Gastrocnemius medialis (tissue), 4 donors: ENCODE measurements at regions not wholly inside any gene's neighbourhood (a gene's known extent, or its start where the extent isn't known, plus 50 kb on each side); places are given as distances from the start of the nearest gene placed in this dataset.

ENCODE experiments used
- ATAC-seq, 2 donors: fragments of 150-250 bp; one replicate each; pipeline ENCODE4 v1.9.1; 2016
- DNase-seq, 2 donors: peaks; one replicate each; pipeline ENCODE4 v3.0.0-alpha.2; 2019
- H3K27ac ChIP-seq, 4 donors: fragments of 200-600 bp; sonication (generic); 1 replicate in 1 of 4; 2 replicates in 3 of 4; pipeline ENCODE4 v1.5.1; 2016 to 2018; ENCODE audit warnings: mild to moderate bottlenecking in 2 of 4, moderate library complexity in 1 of 4
- H3K27me3 ChIP-seq, 3 donors: fragments of 200-600 bp; sonication (generic) in 2 of 3; 1 replicate in 1 of 3; 2 replicates in 2 of 3; pipeline versions ENCODE4 v1.5.1 to v1.6.0; 2016 to 2019; ENCODE audit warnings: mild to moderate bottlenecking in 1 of 3, moderate library complexity in 1 of 3
- H3K36me3 ChIP-seq, 2 donors: fragments of 200-600 bp; sonication (generic) in 1 of 2; one replicate each; pipeline ENCODE4 v1.5.1; 2017 to 2018
- H3K4me1 ChIP-seq, 2 donors: fragments of 200-600 bp; sonication (generic) in 1 of 2; one replicate each; pipeline ENCODE4 v1.5.1; 2016 to 2017; ENCODE audit warnings: mild to moderate bottlenecking in 2 of 2
- H3K4me3 ChIP-seq, 4 donors: fragments of 200-600 bp; sonication (generic) in 3 of 4; 1 replicate in 1 of 4; 2 replicates in 3 of 4; pipeline ENCODE4 v1.5.1; 2016 to 2019; ENCODE audit warnings: mild to moderate bottlenecking in 2 of 4
- H3K9me3 ChIP-seq, 3 donors: fragments of 200-600 bp; sonication (generic) in 2 of 3; 1 replicate in 1 of 3; 2 replicates in 2 of 3; pipeline ENCODE4 v1.5.1; 2016 to 2019
- CTCF ChIP-seq, 5 experiments: fragments of 450-650 bp in 3 of 5; fragments of 200-600 bp in 2 of 5; sonication (generic) in 2 of 5; IDR thresholded peaks in 4 of 5; conservative IDR thresholded peaks in 1 of 5; 1 replicate in 4 of 5; 2 replicates in 1 of 5; pipeline ENCODE4 v1.5.1; 2016 to 2019; ENCODE audit warnings: antibody characterized with exemption in 5 of 5, mild to moderate bottlenecking in 3 of 5, moderate library complexity in 3 of 5
- POLR2A ChIP-seq, 2 donors: fragments of 450-650 bp; IDR thresholded peaks; one replicate each; pipeline ENCODE4 v1.6.1; 2017; ENCODE audit warnings: antibody characterized with exemption in 2 of 2, mild to moderate bottlenecking in 2 of 2, moderate library complexity in 2 of 2
- in situ Hi-C, 4 donors: fragments of 200-750 bp; cut with MboI; loops; one replicate each; pipeline versions ENCODE4 v1.15.0 to v1.8.0; 2017; ENCODE audit warnings: low sequenced_read_pairs in 4 of 4
- intact Hi-C: fragments of 100-400 bp; cut with DNase I; formaldehyde crosslinking; loops from one replicate; pipeline ENCODE4 v1.15.1; 2023; ENCODE audit warnings: low total_unique reads

- Histone ChIP-seq H3K4me1 (peaks cover 0 to 15% of the 10 kb centered on the region in 2 donors), H3K36me3 (no peaks in the 10 kb centered on the region), H3K27me3 (no peaks in the 10 kb centered on the region), H3K9me3 (no peaks in the 10 kb centered on the region), H3K4me3 (no peak overlapping the region), H3K27ac (peak overlapping the region in 3 of 4 donors; percentile 52 to 60 (median 53))
- ATAC-seq (no peak), DNase-seq (no peak)
- in situ Hi-C loops (no loop called here), intact Hi-C loops (no loop called here)
- TF ChIP-seq POLR2A (IDR thresholded peaks at IDR 0.05) (no peak), CTCF (IDR thresholded peaks at IDR 0.05 in 4 of 5, conservative IDR thresholded peaks at IDR 0.05 in 1 of 5) (no peak)
These were observed 97.6 kb upstream of the SPRY2 start for GRCh38 chr13:80438521-80438920.

GRCh38 chr13:80437231-80437630 lies 96.3 kb upstream of the SPRY2 start:
- TF ChIP-seq POLR2A (IDR thresholded peaks at IDR 0.05) (no peak), CTCF (IDR thresholded peaks at IDR 0.05 in 4 of 5, conservative IDR thresholded peaks at IDR 0.05 in 1 of 5) (no peak)
- H3K27me3 ChIP-seq = no peaks in the 10 kb centered on the region
- in situ Hi-C loops (no loop called here), intact Hi-C loops (no loop called here)
- H3K36me3 ChIP-seq = no peaks in the 10 kb centered on the region
- H3K4me3 ChIP-seq = no peak overlapping the region
- no peak for ATAC-seq
- H3K4me1 ChIP-seq = peaks cover 0 to 15% of the 10 kb centered on the region in 2 donors
- H3K27ac ChIP-seq = peak overlapping the region; percentile 41 to 60 (median 52)
- no peak for DNase-seq
- H3K9me3 ChIP-seq = no peaks in the 10 kb centered on the region

GRCh38 chr13:80436571-80437169 lies 95.7 kb upstream of the SPRY2 start:
- peak overlapping the region; percentile 41 to 60 (median 52) for H3K27ac ChIP-seq
- DNase-seq = peak; percentile 14 to 26

GRCh38 chr13:80430561-80430960 lies 89.6 kb upstream of the SPRY2 start:
- DNase-seq (no peak), ATAC-seq (no peak)
- intact Hi-C loops = no loop called here
- in situ Hi-C loops = no loop called here
- no peak overlapping the region for H3K27ac ChIP-seq
- no peaks in the 10 kb centered on the region for H3K4me1 ChIP-seq
- H3K9me3 ChIP-seq = no peaks in the 10 kb centered on the region
- H3K27me3 ChIP-seq = no peaks in the 10 kb centered on the region
- H3K4me3 ChIP-seq = no peak overlapping the region
- no peak for TF ChIP-seq CTCF (IDR thresholded peaks at IDR 0.05 in 4 of 5, conservative IDR thresholded peaks at IDR 0.05 in 1 of 5)
- no peak for TF ChIP-seq POLR2A (IDR thresholded peaks at IDR 0.05)
- no peaks in the 10 kb centered on the region for H3K36me3 ChIP-seq

More at GRCh38 chr13:80436571-80437169, 95.7 kb upstream of the SPRY2 start:
- Histone ChIP-seq H3K4me1 (peaks cover 0 to 15% of the 10 kb centered on the region in 2 donors), H3K4me3 (no peak overlapping the region), H3K27me3 (no peaks in the 10 kb centered on the region), H3K9me3 (no peaks in the 10 kb centered on the region), H3K36me3 (no peaks in the 10 kb centered on the region)
- intact Hi-C loops (no loop called here), in situ Hi-C loops (no loop called here)
- no peak for TF ChIP-seq POLR2A (IDR thresholded peaks at IDR 0.05)
- no peak for TF ChIP-seq CTCF (IDR thresholded peaks at IDR 0.05 in 4 of 5, conservative IDR thresholded peaks at IDR 0.05 in 1 of 5)
- peak; percentile 75 to 90 for ATAC-seq
